HG02943 (cell line): ENCODE measurements at regions not wholly inside any gene's neighbourhood (a gene's known extent, or its start where the extent isn't known, plus 50 kb on each side); places are given as distances from the start of the nearest gene placed in this dataset.

Experiments
- ATAC-seq: cut with Tn5 transposase; IDR thresholded peaks from one replicate; pipeline ENCODE4 v1.9.1; 2021; ENCODE audit warnings: mild to moderate bottlenecking, low read depth, moderate library complexity; ENCODE audit not compliant: unreplicated experiment

DNA sequence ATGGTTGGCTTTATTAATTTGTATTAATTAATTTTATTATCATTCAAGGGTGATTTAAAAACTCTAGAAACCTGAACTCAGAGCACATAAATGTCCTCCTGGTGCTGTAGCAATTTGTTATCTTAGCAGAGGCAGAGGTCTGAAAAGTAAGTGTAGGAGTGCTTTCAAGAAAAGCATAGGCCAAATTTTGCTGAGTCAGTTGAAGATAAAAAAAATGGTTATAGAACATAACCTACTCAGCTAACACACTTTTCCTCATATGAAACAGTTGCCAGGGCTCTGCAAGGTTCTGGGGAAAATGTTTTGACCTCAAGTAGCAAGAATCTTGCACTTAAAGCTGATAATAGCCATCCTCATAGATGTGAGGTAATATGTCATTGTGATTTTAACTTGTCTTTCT lies 53.5 kb upstream of the CHODL start:
- no peak for ATAC-seq

DNA sequence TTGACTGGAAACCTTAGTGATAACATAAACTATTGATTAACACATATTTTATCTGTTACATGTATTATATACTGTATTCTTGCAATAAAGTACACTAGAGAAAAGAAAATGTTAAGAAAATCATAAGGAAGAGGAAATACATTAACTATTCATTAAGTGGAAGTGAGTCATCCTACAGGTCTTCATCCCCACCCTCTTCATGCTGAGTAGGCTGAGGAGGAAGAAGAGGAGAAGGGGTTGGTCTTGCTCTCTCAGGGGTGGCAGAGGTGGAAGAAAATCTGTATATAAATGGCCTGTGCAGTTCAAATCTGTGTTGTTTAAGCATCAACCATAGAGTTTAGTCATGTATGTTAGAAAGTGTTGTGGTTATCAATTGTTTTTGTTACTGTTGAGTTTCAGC lies 66.1 kb upstream of the CHODL start:
- no peak for ATAC-seq

DNA sequence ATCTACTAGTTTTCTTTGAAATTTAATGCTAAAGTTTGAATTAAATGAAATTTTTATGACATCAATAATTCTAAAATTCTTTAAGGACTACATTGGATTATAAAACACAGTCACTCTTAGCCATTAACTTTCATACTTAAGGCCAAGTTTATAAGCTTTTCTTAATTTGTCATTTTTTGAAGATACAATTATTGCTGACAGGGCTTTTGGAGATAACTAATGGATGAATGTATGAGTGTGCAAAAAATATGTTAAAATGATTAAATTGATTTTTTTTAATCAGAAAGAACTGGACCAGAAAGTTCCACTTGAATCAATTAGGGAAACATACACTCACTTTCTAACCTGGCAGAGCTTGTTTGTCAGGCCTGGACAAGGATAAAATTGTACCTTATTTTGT lies 70.3 kb upstream of the CHODL start:
- ATAC-seq: no peak

DNA sequence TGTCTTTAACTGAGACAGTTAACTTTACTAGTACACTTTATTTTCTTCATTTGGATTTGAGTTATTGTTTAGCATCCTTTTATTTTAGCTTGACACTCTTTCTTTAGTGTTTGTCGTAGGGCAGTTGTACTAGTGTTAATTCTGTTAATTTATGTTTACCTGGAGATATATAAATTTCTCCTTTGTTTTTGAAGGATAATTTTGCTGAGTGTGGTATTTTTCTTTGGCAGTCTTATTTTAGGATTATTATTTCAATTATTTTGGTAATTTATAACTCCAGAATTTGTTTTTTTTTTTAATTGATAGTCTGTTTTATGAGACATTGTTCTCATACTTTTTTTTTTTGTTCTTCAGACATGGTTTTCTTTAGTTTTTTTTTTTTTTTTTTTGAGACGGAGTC lies 73.8 kb upstream of the CHODL start:
- no peak for ATAC-seq

DNA sequence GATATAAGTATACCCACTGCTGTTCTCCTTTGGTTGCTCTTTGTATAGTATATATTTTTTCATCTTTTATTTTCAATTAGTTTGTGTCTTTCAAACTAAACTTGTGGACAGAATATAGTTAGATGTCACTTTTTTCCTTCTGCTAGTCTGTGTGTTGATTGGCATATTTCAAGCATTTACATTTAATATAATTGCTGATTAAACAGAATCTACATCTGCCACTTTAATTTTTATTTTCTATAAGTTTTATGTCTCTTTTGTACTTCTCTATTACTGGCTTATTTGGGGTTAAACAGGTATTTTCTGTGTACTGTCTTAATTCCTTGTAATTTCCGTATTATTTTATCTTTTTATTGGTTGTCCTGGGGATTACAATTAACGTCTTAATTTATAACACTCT lies 74.4 kb upstream of the CHODL start:
- ATAC-seq: no peak

DNA sequence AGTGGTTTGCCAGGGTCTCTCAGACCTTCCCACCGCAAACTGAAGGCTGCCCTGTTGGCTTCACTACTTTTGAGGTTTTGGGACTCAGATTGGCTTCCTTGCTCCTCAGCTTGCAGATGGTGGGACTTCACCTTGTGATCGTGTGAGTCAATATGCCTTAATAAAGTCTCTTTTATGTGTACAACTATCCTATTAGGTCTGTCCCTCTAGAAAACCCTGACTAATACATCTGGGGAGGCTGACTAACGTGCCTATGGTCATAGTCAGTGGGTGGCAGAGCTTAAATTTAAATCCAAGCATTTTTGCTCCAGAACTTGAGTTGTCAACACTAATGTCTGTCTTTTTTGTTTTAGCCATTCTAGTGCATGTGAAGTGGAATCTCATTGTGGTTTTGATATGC lies 76.5 kb upstream of the CHODL start:
- no peak for ATAC-seq

DNA sequence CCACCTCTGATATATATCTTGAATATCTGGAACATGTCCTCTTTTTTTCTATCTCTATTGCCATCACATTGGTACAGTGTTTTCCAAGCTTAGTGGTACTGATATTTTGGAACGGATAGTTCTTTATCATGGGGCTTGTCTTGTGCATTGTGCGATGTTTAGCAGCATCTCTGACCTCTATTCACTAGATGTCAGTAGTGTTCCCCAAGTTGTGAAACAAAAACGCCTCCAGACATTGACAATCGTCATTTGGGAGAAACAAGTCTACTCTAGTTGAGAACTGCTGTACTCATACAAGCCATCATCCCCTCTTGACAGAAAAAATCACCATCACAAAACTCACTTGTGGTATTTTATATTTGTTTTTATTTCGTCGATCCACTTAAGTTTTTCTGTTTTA lies 79.7 kb upstream of the CHODL start:
- no peak for ATAC-seq

DNA sequence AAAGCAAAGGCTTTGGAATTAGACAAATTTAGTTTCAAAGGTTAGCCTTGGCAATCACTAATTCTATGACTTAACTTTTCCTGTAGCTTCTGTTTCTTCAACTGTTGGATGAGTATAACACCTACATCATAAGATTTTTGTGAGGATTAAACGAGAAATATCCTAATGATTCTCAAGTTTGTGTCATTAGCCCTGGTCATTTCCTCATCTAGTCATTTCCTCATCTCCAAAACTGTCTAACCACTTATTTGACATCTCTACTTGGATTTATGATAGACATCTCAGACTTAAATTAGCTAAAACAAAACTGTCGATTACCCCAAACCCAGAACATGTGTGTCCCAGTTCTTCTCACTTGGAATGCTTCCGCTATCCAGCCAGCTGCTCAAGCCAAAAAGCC lies 80.2 kb upstream of the CHODL start:
- ATAC-seq: no peak

DNA sequence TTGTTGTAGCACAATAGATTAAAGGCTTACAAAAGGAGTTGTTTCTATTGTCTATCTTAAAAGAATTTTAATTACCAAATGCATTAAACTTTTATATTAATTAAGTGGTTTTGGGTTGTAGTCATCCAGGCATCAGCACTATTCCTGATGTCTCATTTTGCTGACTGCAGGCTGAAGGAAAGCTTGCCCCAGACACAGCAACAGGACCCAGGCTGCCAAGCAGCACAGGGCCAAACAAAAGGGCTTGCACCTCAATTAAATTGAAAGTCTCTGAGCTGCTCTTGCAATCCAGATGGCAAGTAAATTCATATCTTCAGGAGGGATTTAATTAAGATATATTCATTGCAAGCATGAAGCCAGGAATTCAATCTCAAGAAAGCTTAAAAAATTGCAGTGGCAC lies 80.7 kb upstream of the CHODL start:
- ATAC-seq: no peak

DNA sequence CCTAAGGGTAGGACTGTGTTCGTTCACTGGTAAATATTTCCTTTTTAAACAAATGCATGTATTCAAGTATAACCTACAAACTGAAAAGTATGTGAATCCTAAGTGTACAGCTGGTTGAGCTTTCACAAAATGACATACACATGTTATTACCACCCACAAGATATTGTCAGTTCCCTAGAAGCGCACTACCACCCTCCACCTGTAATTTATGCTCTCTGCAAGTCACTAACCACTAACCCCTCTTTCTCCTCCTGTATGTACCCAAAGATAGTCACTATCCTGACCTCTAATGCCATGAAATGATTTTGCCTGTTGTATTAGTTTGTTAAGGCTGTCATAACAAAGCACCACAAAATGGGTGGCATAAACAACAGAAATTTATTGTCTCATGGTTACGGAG lies 82.8 kb upstream of the CHODL start:
- ATAC-seq: no peak

DNA sequence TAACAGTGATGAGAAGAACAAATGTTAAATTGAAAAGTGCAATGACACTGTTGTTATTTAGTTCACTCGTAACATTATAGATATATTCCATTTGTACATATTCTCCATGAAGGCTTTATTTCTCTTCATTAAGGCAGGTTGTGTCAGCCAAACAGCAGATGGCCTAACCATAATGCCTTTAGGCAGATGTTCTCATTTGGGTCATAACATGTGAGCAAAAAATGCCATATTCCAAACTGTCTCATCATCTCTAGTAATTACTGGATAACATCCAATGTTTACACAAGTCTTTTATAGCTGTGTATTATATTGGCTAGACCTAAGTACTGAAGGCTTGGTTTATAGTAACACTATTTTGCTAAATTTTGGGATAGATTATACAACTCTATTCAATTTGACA lies 87.2 kb upstream of the CHODL start:
- ATAC-seq: no peak

DNA sequence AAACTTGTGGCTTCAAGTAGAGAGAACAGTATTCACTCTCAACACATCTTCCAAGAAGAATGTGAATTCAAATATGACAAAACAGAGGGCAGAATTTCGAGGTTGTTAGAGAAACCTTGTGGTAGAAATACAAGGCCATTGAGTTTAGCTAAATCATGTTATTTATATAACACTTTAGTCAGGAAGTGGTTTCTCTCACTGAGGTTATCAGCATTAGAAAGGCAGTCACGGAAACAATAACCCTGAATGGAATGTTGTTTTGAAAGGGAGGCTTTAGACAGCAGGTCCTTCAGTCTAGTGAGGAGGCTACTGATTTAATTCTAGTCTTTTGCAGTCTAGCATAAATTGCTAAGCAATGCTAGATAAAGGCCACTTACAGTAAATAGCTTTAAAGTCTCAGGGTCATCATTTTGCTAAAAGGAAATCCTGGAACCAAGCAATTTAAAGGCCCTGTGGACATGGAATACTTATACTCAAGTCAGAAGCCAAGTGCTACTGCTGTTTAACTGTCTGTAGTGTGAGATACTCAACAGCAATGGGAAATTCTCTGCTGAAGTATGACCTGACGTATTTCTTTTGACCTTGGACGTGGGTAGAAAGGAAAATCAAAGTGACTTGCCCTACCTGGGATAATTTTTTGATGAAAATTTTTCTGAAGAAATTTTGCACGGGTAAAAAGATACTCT lies 89.0 kb upstream of the CHODL start:
- ATAC-seq: no peak

DNA sequence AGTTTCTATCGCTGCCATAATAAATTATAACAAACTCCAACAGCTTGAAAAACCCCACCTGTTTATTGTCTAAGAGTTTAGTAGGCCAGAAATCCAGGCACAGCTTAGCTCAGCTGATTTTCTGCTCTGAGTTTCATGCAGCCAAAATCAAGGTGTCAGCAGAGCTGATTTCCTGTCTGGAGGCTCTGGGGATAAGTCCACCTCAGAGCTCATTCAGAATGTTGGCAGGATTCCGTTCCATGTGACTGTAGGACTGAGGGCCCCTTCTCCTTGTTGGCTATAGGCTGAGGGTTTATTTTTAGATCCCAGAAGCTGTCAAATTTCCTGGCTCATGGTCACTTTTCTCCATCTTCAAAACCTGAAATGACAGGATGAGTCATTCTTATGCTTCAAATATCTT lies 91.6 kb upstream of the CHODL start:
- no peak for ATAC-seq

DNA sequence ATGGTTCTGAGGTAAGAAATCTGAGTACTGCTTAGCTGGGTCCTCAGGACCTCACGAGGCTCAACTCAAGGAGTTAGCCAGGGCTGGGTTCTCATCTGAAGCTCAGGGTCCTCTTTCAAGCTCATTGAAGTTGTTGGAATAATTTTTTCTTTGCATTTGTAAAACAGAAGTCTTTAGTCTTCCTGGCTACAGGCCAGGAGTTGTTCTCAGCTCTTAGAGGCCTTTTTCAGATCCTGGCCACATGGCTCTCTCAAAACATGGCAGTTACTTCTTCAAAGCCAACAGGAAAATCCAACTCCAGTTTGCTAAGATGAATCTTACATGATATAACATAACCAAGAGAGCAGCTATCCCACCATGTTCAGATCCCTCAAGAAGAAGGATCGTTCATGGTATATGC lies 92.3 kb upstream of the CHODL start:
- ATAC-seq: no peak

DNA sequence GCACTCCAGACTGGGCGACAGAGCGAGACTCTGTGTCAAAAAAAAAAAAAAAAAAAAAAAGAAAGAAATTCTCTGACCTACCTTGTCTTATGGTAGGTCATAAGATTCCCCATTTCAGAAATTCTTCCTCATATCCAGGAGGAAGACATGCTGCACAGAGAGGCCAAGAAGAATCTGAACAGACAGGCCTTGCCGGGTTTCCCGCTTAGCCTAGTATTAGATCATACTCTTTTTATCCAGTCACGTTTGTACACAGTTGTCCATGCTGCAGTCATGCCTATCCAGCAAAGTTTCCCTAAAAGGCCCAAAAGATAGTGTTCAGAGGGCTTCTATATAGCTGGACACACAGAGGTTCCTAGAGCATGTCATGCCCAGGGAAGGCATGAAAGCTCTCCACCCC lies 93.6 kb upstream of the CHODL start:
- no peak for ATAC-seq

DNA sequence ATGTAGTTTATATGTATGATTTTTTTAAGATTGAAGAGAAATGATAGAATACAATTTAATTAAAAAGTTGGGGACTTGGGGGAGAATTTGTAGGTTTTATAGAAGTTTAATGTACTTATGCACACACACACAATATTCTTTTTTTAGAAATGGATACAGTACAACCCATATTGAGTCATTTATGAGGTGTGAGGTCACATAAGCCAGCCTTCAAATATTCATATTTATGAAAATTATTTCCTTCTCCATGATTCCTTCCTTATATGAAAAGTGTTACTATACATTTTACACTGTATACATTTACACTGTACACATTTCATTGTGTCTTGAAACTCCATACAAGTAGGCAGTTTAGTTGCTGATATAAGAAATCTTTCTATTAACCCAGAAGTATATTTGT lies 96.2 kb upstream of the CHODL start:
- no peak for ATAC-seq

DNA sequence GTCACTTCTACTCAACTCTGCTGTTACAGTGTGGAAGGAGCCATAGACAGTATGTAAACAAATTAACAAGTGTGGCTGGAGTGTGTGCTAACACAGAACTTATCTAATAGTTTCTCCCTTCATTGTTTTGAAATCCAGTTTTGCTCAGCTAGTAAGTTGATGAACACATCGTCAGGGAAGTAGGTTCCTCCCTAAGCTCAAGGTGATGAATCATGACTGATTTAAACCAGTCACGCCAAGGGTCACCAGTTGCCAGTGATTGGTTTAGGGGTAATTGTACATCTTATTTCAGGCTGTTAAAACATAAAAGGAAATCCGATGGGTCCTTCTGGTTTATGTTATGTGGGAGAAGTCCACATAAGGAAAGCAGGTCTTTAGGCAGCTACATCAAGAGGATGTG lies 97.0 kb upstream of the CHODL start:
- ATAC-seq: no peak

DNA sequence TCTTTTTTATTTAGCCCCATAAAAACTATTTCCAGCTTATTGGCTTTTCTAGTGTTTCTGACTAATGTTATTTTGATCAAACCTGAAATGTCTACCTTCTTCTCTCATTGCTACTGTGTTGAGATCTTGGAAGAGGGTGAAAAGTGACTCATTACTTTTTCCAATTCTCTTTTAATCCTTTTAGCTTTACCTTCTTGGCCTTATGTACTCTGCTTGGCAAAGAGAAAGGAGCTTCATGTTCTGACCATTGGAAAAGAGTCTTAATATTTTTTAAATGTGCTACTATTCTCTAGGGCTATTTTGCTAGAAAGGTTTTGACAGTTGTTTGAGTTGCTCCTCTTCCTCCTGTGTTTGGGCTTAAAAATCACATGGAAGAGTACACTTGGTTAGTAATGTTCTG lies 97.8 kb upstream of the CHODL start:
- no peak for ATAC-seq

DNA sequence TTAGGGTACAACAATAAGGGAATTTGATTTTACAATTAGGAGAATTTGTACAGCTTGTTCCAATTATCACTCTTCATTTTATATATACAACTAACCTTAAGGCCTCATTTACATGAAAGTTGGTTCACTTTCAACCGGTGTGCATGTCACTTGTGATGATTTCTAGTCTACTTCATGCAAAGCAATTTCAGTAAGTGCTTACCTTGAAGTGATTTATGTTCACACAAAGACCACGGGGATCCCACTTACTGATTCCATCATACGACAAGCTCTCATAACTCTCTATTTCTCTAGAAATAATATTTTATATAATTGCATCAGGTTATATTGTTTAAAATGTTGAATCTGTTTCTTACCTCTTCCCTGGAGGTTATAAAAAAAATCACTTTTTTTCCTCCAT lies 100.3 kb upstream of the CHODL start:
- no peak for ATAC-seq

DNA sequence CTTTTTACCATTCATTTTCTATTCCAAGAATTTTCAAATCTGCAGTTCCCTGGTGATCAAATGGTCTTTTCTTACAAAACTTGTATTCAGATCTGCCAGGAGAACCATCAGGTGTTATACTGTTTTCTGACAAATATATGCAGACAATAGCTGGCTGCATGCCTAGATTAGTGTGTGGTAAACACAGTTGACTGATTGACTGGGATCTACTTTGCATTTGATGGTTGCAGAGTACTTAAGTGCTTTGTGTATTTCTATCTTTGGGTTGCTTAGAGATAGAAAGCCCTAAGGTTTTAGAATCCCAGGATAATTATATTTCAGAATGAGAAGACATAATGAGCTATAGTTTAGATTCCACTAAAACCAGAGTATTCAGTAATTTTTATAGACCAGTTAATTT lies 102.0 kb upstream of the CHODL start:
- ATAC-seq: no peak

DNA sequence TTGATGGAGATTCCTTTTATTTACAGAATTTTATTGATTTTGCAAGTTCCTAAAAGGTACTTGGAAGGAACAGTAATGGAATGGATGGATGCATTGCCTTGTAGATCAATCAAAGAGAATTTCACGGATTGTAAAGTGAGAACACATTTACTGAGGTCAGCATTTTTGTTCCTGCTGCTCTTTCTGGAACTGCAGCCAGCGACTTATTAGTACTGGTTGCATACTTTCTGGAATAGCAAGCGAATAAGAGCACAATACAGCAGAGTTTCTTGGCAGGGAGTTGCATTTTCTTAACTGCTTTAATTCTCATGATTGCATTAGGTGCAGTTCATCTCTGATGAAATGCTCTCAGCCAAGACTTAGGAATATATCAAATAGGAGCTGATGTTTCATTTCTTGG lies 106.1 kb upstream of the CHODL start:
- ATAC-seq: no peak

DNA sequence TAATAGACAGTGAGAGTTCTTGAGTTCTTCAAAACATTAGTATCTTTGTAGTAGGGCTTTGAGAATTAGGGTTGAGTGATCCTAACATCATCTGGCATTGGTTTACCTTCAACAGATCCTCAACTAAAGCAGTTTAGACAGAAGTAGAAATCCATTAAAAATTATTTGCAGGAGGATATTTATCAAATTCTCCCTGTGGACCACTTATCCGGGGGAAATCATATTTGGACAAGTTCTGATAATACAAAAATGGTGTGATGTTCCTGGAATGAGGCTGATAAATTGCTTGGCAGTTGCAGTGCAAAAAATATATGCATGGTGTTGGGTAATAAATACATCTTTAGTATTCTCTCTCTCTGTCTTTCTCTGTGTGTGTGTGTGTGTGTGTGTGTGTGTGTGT lies 115.1 kb upstream of the CHODL start:
- no peak for ATAC-seq

DNA sequence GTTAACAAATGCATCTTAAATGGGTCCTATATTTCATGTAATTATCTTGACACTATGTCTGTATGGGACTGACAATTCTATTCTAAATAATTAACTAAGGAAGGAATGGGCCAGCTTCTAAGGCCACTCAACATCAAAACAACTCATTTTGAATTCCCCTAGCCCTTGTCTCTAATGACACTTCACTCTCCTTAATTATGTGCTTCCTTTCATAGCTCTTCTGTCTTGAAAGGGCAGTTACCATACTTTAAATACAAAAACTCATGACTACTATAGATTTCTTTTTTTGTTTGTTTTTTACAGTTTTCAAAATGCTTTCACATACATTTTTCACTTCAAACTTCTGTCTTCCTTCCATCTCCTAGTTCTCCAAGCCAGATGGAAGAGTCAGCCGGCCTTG lies 126.1 kb upstream of the CHODL start:
- no peak for ATAC-seq
